Esophagus muscularis mucosa (tissue), 4 donors: ENCODE measurements at regions not wholly inside any gene's neighbourhood (a gene's known extent, or its start where the extent isn't known, plus 50 kb on each side); places are given as distances from the start of the nearest gene placed in this dataset.
A peak's percentile ranks its signal among the peaks of the same experiment; 100 is the strongest.

Source experiments
- DNase-seq: peaks from one replicate; pipeline ENCODE4 v3.0.0-alpha.2; 2017; ENCODE audit errors: extremely low spot score
- H3K27ac ChIP-seq, 4 donors: fragments of 200-600 bp; sonication (generic); replicated peaks in 1 of 4; 1 replicate in 3 of 4; 2 replicates in 1 of 4; pipeline ENCODE4 v1.5.1; 2016 to 2019; ENCODE audit warnings: mild to moderate bottlenecking in 1 of 4
- H3K27me3 ChIP-seq, 4 donors: fragments of 200-600 bp; sonication (generic); one replicate each; pipeline versions ENCODE4 v1.5.1 to v1.6.0; 2016 to 2019
- H3K36me3 ChIP-seq, 4 donors: fragments of 200-600 bp; sonication (generic); one replicate each; pipeline ENCODE4 v1.5.1; 2016 to 2019
- H3K4me1 ChIP-seq, 4 donors: fragments of 200-600 bp; sonication (generic); one replicate each; pipeline ENCODE4 v1.5.1; 2016 to 2019
- H3K4me3 ChIP-seq, 4 donors: fragments of 200-600 bp; sonication (generic); 1 replicate in 2 of 4; 2 replicates in 2 of 4; pipeline ENCODE4 v1.5.1; 2016 to 2019; ENCODE audit warnings: mild to moderate bottlenecking in 4 of 4, moderate library complexity in 1 of 4
- H3K9me3 ChIP-seq, 4 donors: fragments of 200-600 bp; sonication (generic); 1 replicate in 3 of 4; 2 replicates in 1 of 4; pipeline ENCODE4 v1.5.1; 2016 to 2019
- CTCF ChIP-seq, 3 experiments: fragments of 200-600 bp in 2 of 3; fragments of 450-650 bp in 1 of 3; sonication (generic) in 2 of 3; IDR thresholded peaks; one replicate each; pipeline ENCODE4 v1.5.1; 2017 to 2019; ENCODE audit warnings: antibody characterized with exemption in 3 of 3, mild to moderate bottlenecking in 2 of 3, moderate library complexity in 1 of 3
- EP300 ChIP-seq: sonication (generic); formaldehyde crosslinking; IDR thresholded peaks from one replicate; pipeline ENCODE4 v1.6.1; 2017; ENCODE audit warnings: antibody characterized with exemption
- POLR2A ChIP-seq: fragments of 450-650 bp; IDR thresholded peaks from one replicate; pipeline ENCODE4 v1.6.1; 2017; ENCODE audit warnings: antibody characterized with exemption, moderate library complexity, mild to moderate bottlenecking, low read depth
- POLR2AphosphoS5 ChIP-seq, 2 donors: sonication (generic); formaldehyde crosslinking; IDR thresholded peaks; one replicate each; pipeline ENCODE4 v1.6.1; 2017; ENCODE audit warnings: antibody characterized with exemption in 2 of 2
- WGBS: methylation state at CpG from one replicate; pipeline ENCODE4 v1.1.5; 2018; 5-methylcytosine and 5-hydroxymethylcytosine counted together
- intact Hi-C: fragments of 100-400 bp; cut with DNase I; formaldehyde crosslinking; loops from one replicate; pipeline ENCODE4 v1.15.1; 2023

- H3K4me1 ChIP-seq: peaks cover 9 to 20% (median 20%) of the 10 kb centered on the region in 4 donors
- intact Hi-C loops: no loop called here
- peak overlapping the region in 1 of 4 donors; percentile 71 for H3K27ac ChIP-seq
Observed at GRCh38 chr16:85435700-85436099, 177.4 kb upstream of the GSE1 start.

GRCh38 chr16:85436207-85436606 is 176.9 kb upstream of the GSE1 start:
- H3K27ac ChIP-seq: peak overlapping the region; percentile 9 to 71 (median 58)
- peak overlapping the region in 1 of 4 donors; percentile 16 for H3K4me3 ChIP-seq
- H3K4me1 ChIP-seq: peaks cover 9 to 20% (median 20%) of the 10 kb centered on the region in 4 donors
- WGBS: 70% methylated on average over 6 of the region's 9 CpGs
- intact Hi-C loops: no loop called here
- no peak for DNase-seq
- no peak for TF ChIP-seq POLR2A
- no peak for TF ChIP-seq EP300
- no peak for TF ChIP-seq POLR2AphosphoS5 (IDR thresholded peaks at IDR 0.05)
- no peak for TF ChIP-seq CTCF (IDR thresholded peaks at IDR 0.05)
- no peaks in the 10 kb centered on the region for H3K9me3 ChIP-seq
- H3K27me3 ChIP-seq: no peaks in the 10 kb centered on the region
- peaks cover 0 to 24% (median 3%) of the 10 kb centered on the region in 4 donors for H3K36me3 ChIP-seq

More at GRCh38 chr16:85435700-85436099, 177.4 kb upstream of the GSE1 start:
- WGBS: 85% methylated on average over 5 of the region's 7 CpGs
- Histone ChIP-seq H3K36me3 (peaks cover 0 to 22% (median 3%) of the 10 kb centered on the region in 4 donors), H3K9me3 (no peaks in the 10 kb centered on the region), H3K4me3 (no peak overlapping the region), H3K27me3 (no peaks in the 10 kb centered on the region)
- no peak for DNase-seq
- no peak for TF ChIP-seq EP300
- no peak for TF ChIP-seq POLR2A

- no peak for DNase-seq
Observed at GRCh38 chr16:85436636-85437165, 176.4 kb upstream of the GSE1 start.

GRCh38 chr16:85437166-85438052 is 175.7 kb upstream of the GSE1 start:
- TF ChIP-seq CTCF (IDR thresholded peaks at IDR 0.05): no peak
- WGBS: 62% methylated on average over 19 of the region's 25 CpGs
- DNase-seq: no peak
- peak overlapping the region; percentile 9 to 71 (median 58) for H3K27ac ChIP-seq
- H3K4me1 ChIP-seq: peaks cover 9 to 20% (median 20%) of the 10 kb centered on the region in 4 donors
- no peaks in the 10 kb centered on the region for H3K9me3 ChIP-seq
- peak overlapping the region in 1 of 4 donors; percentile 16 for H3K4me3 ChIP-seq
- no peaks in the 10 kb centered on the region for H3K27me3 ChIP-seq
- H3K36me3 ChIP-seq: peaks cover 0 to 24% (median 3%) of the 10 kb centered on the region in 4 donors
- intact Hi-C loops: no loop called here

More at GRCh38 chr16:85436636-85437165, 176.4 kb upstream of the GSE1 start:
- WGBS: no CpG with 5 or more reads among the region's 35 CpGs
- TF ChIP-seq POLR2A (no peak), EP300 (no peak), POLR2AphosphoS5 (IDR thresholded peaks at IDR 0.05) (no peak), CTCF (IDR thresholded peaks at IDR 0.05) (no peak)
- Histone ChIP-seq H3K36me3 (peaks cover 0 to 24% (median 3%) of the 10 kb centered on the region in 4 donors), H3K27ac (peak overlapping the region; percentile 9 to 71 (median 58)), H3K4me1 (peaks cover 9 to 20% (median 20%) of the 10 kb centered on the region in 4 donors), H3K4me3 (peak overlapping the region in 1 of 4 donors; percentile 16), H3K27me3 (no peaks in the 10 kb centered on the region), H3K9me3 (no peaks in the 10 kb centered on the region)
- intact Hi-C loops: no loop called here

- DNase-seq: no peak
- H3K27ac ChIP-seq: no peak overlapping the region
- 91% methylated on average over 9 of the region's 14 CpGs for WGBS
- H3K9me3 ChIP-seq: no peaks in the 10 kb centered on the region
- peaks cover 0 to 24% (median 3%) of the 10 kb centered on the region in 4 donors for H3K36me3 ChIP-seq
- peaks cover 9 to 20% (median 20%) of the 10 kb centered on the region in 4 donors for H3K4me1 ChIP-seq
- no peak overlapping the region for H3K4me3 ChIP-seq
- no peaks in the 10 kb centered on the region for H3K27me3 ChIP-seq
- intact Hi-C loops: no loop called here
- TF ChIP-seq EP300: no peak
- no peak for TF ChIP-seq POLR2AphosphoS5 (IDR thresholded peaks at IDR 0.05)
- TF ChIP-seq POLR2A: no peak
- TF ChIP-seq CTCF (IDR thresholded peaks at IDR 0.05): no peak
Observed at GRCh38 chr16:85438981-85439685, 174.0 kb upstream of the GSE1 start.
